H9 (cell line): ENCODE measurements at regions not wholly inside any gene's neighbourhood (a gene's known extent, or its start where the extent isn't known, plus 50 kb on each side); places are given as distances from the start of the nearest gene placed in this dataset.

ENCODE experiments used
- DNase-seq: peaks from one replicate; pipeline ENCODE4 v3.0.0-alpha.2; 2017
- H2AFZ ChIP-seq: one replicate; pipeline ENCODE4 v1.6.1; 2013; ENCODE audit warnings: mild to moderate bottlenecking, low read length, control low read depth, moderate library complexity
- H2AK5ac ChIP-seq: 2 replicates; pipeline ENCODE4 v1.6.1; 2013; ENCODE audit warnings: low read length, control low read depth, mixed read lengths; ENCODE audit not compliant: insufficient read length
- H2BK120ac ChIP-seq: one replicate; pipeline ENCODE4 v1.6.1; 2013; ENCODE audit warnings: low read depth, mild to moderate bottlenecking, low read length, control low read depth, inconsistent platforms; ENCODE audit not compliant: poor library complexity, severe bottlenecking
- H2BK12ac ChIP-seq: 2 replicates; pipeline ENCODE4 v1.6.1; 2013; ENCODE audit warnings: low read length, control low read depth, mixed read lengths, low read depth; ENCODE audit not compliant: insufficient read length
- H2BK15ac ChIP-seq: 2 replicates; pipeline ENCODE4 v1.6.1; 2013; ENCODE audit warnings: low read depth, low read length, control low read depth
- H2BK20ac ChIP-seq: one replicate; pipeline ENCODE4 v1.6.1; 2013; ENCODE audit warnings: low read depth, mild to moderate bottlenecking, low read length, control low read depth, inconsistent platforms; ENCODE audit not compliant: poor library complexity, severe bottlenecking
- H2BK5ac ChIP-seq: 2 replicates; pipeline ENCODE4 v1.6.1; 2013; ENCODE audit warnings: low read length, control low read depth, mixed read lengths; ENCODE audit not compliant: insufficient read length
- H3K14ac ChIP-seq: 2 replicates; pipeline ENCODE4 v1.6.1; 2013; ENCODE audit warnings: low read length, control low read depth; ENCODE audit not compliant: insufficient read depth
- H3K18ac ChIP-seq: 2 replicates; pipeline ENCODE4 v1.6.1; 2013; ENCODE audit warnings: low read depth, mild to moderate bottlenecking, mixed read lengths, low read length, control low read depth; ENCODE audit not compliant: insufficient read length
- H3K23ac ChIP-seq: 2 replicates; pipeline ENCODE4 v1.6.1; 2013; ENCODE audit warnings: low read length, control low read depth, mixed read lengths, low read depth; ENCODE audit not compliant: insufficient read length
- H3K23me2 ChIP-seq: 2 replicates; pipeline ENCODE4 v1.6.1; 2013; ENCODE audit warnings: low read depth, mild to moderate bottlenecking, mixed read lengths, low read length, control low read depth; ENCODE audit not compliant: insufficient read length, poor library complexity, severe bottlenecking
- H3K27ac ChIP-seq: 2 replicates; pipeline ENCODE4 v1.5.1; 2013; ENCODE audit warnings: low read length, control low read depth, mixed read lengths, low read depth; ENCODE audit not compliant: insufficient read length
- H3K27me3 ChIP-seq: 2 replicates; pipeline ENCODE4 v1.6.1; 2013; ENCODE audit warnings: low read length, control low read depth, inconsistent platforms; ENCODE audit not compliant: insufficient read depth
- H3K4ac ChIP-seq: 2 replicates; pipeline ENCODE4 v1.6.1; 2013; ENCODE audit warnings: low read depth, mild to moderate bottlenecking, control low read depth, inconsistent platforms, low read length, moderate library complexity
- H3K4me1 ChIP-seq: 2 replicates; pipeline ENCODE4 v1.6.1; 2013; ENCODE audit warnings: low read length, control low read depth, inconsistent platforms; ENCODE audit not compliant: insufficient read depth
- H3K4me2 ChIP-seq: 2 replicates; pipeline ENCODE4 v1.6.1; 2013; ENCODE audit warnings: low read length, control low read depth, mixed read lengths; ENCODE audit not compliant: insufficient read length, insufficient read depth
- H3K56ac ChIP-seq: 2 replicates; pipeline ENCODE4 v1.6.1; 2013; ENCODE audit warnings: low read depth, mild to moderate bottlenecking, mixed read lengths, low read length, control low read depth; ENCODE audit not compliant: insufficient read length
- H3K79me1 ChIP-seq: 2 replicates; pipeline ENCODE4 v1.6.1; 2013; ENCODE audit warnings: low read depth, mild to moderate bottlenecking, moderate library complexity, low read length, control low read depth, inconsistent platforms; ENCODE audit not compliant: insufficient read depth, poor library complexity, severe bottlenecking
- H3K79me2 ChIP-seq: 2 replicates; pipeline ENCODE4 v1.6.1; 2013; ENCODE audit warnings: low read length, control low read depth, inconsistent platforms; ENCODE audit not compliant: insufficient read depth
- H3K9ac ChIP-seq: 2 replicates; pipeline ENCODE4 v1.6.1; 2013; ENCODE audit warnings: low read length, control low read depth, mixed read lengths; ENCODE audit not compliant: insufficient read length; ENCODE audit errors: extremely low read depth
- H3K9me3 ChIP-seq: one replicate; pipeline ENCODE4 v1.6.1; 2013; ENCODE audit warnings: low read depth, low read length, inconsistent platforms; ENCODE audit not compliant: control insufficient read depth
- H3T11ph ChIP-seq: one replicate; pipeline ENCODE4 v1.6.1; 2013; ENCODE audit warnings: mild to moderate bottlenecking, low read length, control low read depth, inconsistent platforms
- H4K20me1 ChIP-seq: one replicate; pipeline ENCODE4 v1.6.1; 2013; ENCODE audit not compliant: control insufficient read depth, insufficient read length, insufficient read depth
- H4K5ac ChIP-seq: 2 replicates; pipeline ENCODE4 v1.6.1; 2013; ENCODE audit warnings: low read depth, mild to moderate bottlenecking, mixed read lengths, low read length, control low read depth; ENCODE audit not compliant: insufficient read length
- H4K8ac ChIP-seq: replicated peaks from 2 replicates; pipeline ENCODE4 v1.6.1; 2013; ENCODE audit warnings: low read length, control low read depth, mixed read lengths, low read depth; ENCODE audit not compliant: insufficient read length
- H4K91ac ChIP-seq: 2 replicates; pipeline ENCODE4 v1.6.1; 2013; ENCODE audit warnings: low read depth, mild to moderate bottlenecking, moderate library complexity, mixed read lengths, low read length, control low read depth; ENCODE audit not compliant: insufficient read length
- H3K27ac Mint-ChIP-seq, 3 experiments: 2 replicates in 2 of 3; 3 replicates in 1 of 3; pipeline ENCODE4 v1.8.0; 2020 to 2021; ENCODE audit warnings: mixed read lengths in 3 of 3, mild to moderate bottlenecking in 1 of 3, moderate library complexity in 1 of 3
- H3K27me3 Mint-ChIP-seq: 2 replicates; pipeline ENCODE4 v1.8.0; 2021; ENCODE audit warnings: low read depth, mild to moderate bottlenecking, moderate library complexity, mixed read lengths
- H3K36me3 Mint-ChIP-seq, 3 experiments: 2 replicates in 2 of 3; 3 replicates in 1 of 3; pipeline ENCODE4 v1.8.0; 2020 to 2021; ENCODE audit warnings: low read depth in 3 of 3, mixed read lengths in 3 of 3; ENCODE audit not compliant: insufficient read depth in 1 of 3
- H3K4me1 Mint-ChIP-seq, 2 experiments: 2 replicates each; pipeline ENCODE4 v1.8.0; 2020; ENCODE audit warnings: mixed read lengths in 2 of 2
- H3K4me3 Mint-ChIP-seq, 2 experiments: 2 replicates in 1 of 2; 3 replicates in 1 of 2; pipeline ENCODE4 v1.8.0; 2020 to 2021; ENCODE audit warnings: mild to moderate bottlenecking in 2 of 2, mixed read lengths in 2 of 2, moderate library complexity in 1 of 2
- H3K9me3 Mint-ChIP-seq, 2 experiments: 2 replicates in 1 of 2; 3 replicates in 1 of 2; pipeline ENCODE4 v1.8.0; 2020; ENCODE audit warnings: mild to moderate bottlenecking in 2 of 2, mixed read lengths in 2 of 2, moderate library complexity in 1 of 2
- CTCF ChIP-seq: fragments of 200-600 bp; sonication (generic); conservative IDR thresholded peaks from 3 replicates; pipeline ENCODE4 v1.8.0; 2021; ENCODE audit warnings: antibody characterized with exemption, mild to moderate bottlenecking
- WGBS: extraction: QIAGEN DNeasy Blood & Tissue Kit; methylation state at CpG from one replicate; pipeline ENCODE4 v1.1.7; 2013; ENCODE audit warnings: missing lambda C conversion rate, low lambda C conversion rate, mixed read lengths; ENCODE audit not compliant: insufficient read length; ENCODE audit errors: extremely low coverage; 5-methylcytosine and 5-hydroxymethylcytosine counted together

DNA sequence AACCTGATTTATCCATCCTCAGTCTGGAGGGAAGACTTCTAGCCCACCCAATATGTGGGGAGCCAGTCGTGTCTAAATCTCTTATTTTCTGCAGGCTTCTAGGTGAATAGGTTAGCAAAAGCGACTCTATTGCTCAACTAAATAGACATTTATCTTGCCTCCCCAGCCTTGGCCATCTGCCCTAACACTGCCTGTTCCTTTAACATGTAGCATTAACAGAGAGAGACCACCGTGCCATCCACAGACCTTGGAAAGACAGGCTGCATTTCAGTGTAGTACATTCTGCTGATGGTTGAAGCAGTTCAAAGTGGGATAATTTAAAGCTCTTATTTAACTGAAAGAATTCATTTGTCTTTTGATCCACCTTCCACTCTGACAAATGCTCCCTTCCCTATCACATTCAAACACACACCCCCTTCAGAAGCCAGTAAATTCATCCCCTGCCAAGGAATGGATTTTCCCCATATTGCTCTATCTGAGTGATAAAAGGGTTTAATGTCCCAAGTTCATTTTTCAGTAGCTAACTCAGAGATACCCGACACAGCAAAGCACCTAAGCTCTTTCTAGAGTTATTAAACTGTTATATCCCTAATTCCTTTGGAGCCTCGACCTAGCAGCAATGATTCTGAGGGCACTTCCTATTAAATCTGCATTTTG is 58.1 kb upstream of the COX10 start:
- H2AK5ac ChIP-seq, result no peak overlapping the region
- no peaks in the 10 kb centered on the region for H3K79me1 ChIP-seq
- H3K4me2 ChIP-seq, result no peak overlapping the region
- no peak overlapping the region for H3K4me3 Mint-ChIP-seq
- no peak overlapping the region for H4K5ac ChIP-seq
- peaks cover 28 to 30% of the 10 kb centered on the region in 2 experiments for H3K4me1 Mint-ChIP-seq
- H3K23ac ChIP-seq, result no peak overlapping the region
- peak overlapping the region in 2 of 3 experiments; percentile 26 to 92; a peak in 3 of 7 replicates for H3K27ac Mint-ChIP-seq
- no peak overlapping the region for H4K91ac ChIP-seq
- H4K20me1 ChIP-seq, result no peaks in the 10 kb centered on the region
- no peak overlapping the region for H2BK5ac ChIP-seq
- no peak overlapping the region for H3K9ac ChIP-seq
- H3K27me3 ChIP-seq, result no peaks in the 10 kb centered on the region
- no peak overlapping the region for H3K18ac ChIP-seq
- H3K4ac ChIP-seq, result no peak overlapping the region
- H3K27ac ChIP-seq, result no peak overlapping the region
- peaks cover 12% of the 10 kb centered on the region for H3K4me1 ChIP-seq
- no peak overlapping the region for H4K8ac ChIP-seq
- no peak overlapping the region for H2BK120ac ChIP-seq
- TF ChIP-seq CTCF, result no peak
- no peak overlapping the region for H3K56ac ChIP-seq
- no CpG with 5 or more reads among the region's 5 CpGs for WGBS
- no peak overlapping the region for H3T11ph ChIP-seq
- DNase-seq, result no peak
- no peak overlapping the region for H2BK15ac ChIP-seq
- peaks cover 0 to 2% (median 0%) of the 10 kb centered on the region in 3 experiments; a peak in 2 of 7 replicates for H3K36me3 Mint-ChIP-seq
- H2AFZ ChIP-seq, result no peak overlapping the region
- H3K9me3 ChIP-seq, result no peaks in the 10 kb centered on the region
- H3K23me2 ChIP-seq, result no peaks in the 10 kb centered on the region
- H2BK12ac ChIP-seq, result no peak overlapping the region
- peaks cover 0 to 2% of the 10 kb centered on the region in 2 experiments; a peak in 1 of 5 replicates for H3K9me3 Mint-ChIP-seq
- no peak overlapping the region for H3K14ac ChIP-seq
- no peaks in the 10 kb centered on the region for H3K27me3 Mint-ChIP-seq
- H3K79me2 ChIP-seq, result no peaks in the 10 kb centered on the region
- H2BK20ac ChIP-seq, result no peak overlapping the region
